ENCODE measurements at regions not wholly inside any gene's neighbourhood (a gene's known extent, or its start where the extent isn't known, plus 50 kb on each side); places are given as distances from the start of the nearest gene placed in this dataset.

DNA sequence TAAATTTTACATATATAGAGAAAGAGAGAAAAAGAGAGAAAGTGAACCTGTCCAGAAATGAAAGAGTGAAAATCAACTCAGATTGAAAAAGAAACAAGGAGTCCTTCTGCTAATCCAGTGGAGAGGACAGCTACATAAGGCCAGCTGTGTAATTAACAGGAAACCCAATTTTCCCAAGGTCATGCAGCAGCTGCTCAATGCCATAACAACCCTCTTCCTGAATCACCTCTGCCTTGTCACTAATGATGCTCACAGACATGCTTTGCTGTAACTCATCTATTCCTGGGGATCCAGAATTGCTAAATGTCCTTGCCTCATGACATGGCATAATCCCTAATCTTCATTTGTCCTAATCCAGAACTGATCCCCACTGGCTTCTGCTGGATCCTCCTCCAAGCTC is 288.6 kb downstream of the NEBL start:
- no peak overlapping the region for H3K27ac ChIP-seq
- ATAC-seq = no peak
- intact Hi-C loops (cut with DNase I) = no loop called here
- no peaks in the 10 kb centered on the region for H3K27me3 ChIP-seq
- TF ChIP-seq, protein P1, sequence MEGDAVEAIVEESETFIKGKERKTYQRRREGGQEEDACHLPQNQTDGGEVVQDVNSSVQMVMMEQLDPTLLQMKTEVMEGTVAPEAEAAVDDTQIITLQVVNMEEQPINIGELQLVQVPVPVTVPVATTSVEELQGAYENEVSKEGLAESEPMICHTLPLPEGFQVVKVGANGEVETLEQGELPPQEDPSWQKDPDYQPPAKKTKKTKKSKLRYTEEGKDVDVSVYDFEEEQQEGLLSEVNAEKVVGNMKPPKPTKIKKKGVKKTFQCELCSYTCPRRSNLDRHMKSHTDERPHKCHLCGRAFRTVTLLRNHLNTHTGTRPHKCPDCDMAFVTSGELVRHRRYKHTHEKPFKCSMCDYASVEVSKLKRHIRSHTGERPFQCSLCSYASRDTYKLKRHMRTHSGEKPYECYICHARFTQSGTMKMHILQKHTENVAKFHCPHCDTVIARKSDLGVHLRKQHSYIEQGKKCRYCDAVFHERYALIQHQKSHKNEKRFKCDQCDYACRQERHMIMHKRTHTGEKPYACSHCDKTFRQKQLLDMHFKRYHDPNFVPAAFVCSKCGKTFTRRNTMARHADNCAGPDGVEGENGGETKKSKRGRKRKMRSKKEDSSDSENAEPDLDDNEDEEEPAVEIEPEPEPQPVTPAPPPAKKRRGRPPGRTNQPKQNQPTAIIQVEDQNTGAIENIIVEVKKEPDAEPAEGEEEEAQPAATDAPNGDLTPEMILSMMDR (IDR thresholded peaks at IDR 0.05) = no peak
- TF ChIP-seq POLR2A (IDR thresholded peaks at IDR 0.05) = no peak
- no peak for DNase-seq
- H3K36me3 ChIP-seq (replicated peaks in 1 of 2; ENCODE audit: insufficient read depth in 1 of 2, low read depth in 2 of 2) = no peaks in the 10 kb centered on the region
- H3K4me3 ChIP-seq = no peak overlapping the region
- H3K4me1 ChIP-seq = no peaks in the 10 kb centered on the region
- no peaks in the 10 kb centered on the region for H3K9me3 ChIP-seq

GRCh38 chr10:20606985-20607384 is 290.1 kb downstream of the NEBL start:
- H3K9me3 ChIP-seq = no peaks in the 10 kb centered on the region
- no peak for TF ChIP-seq POLR2A (IDR thresholded peaks at IDR 0.05)
- TF ChIP-seq, protein P1 (IDR thresholded peaks at IDR 0.05) = no peak
- H3K36me3 ChIP-seq (replicated peaks in 1 of 2; ENCODE audit: insufficient read depth in 1 of 2, low read depth in 2 of 2) = no peaks in the 10 kb centered on the region
- no peaks in the 10 kb centered on the region for H3K4me1 ChIP-seq
- no peak overlapping the region for H3K27ac ChIP-seq
- ATAC-seq (no peak), DNase-seq (no peak)
- intact Hi-C loops (cut with DNase I) = no loop called here
- WGBS, 2 donors = 74 to 75% methylated on average over 5 of the region's 5 CpGs
- no peak overlapping the region for H3K4me3 ChIP-seq
- H3K27me3 ChIP-seq = no peaks in the 10 kb centered on the region

DNA sequence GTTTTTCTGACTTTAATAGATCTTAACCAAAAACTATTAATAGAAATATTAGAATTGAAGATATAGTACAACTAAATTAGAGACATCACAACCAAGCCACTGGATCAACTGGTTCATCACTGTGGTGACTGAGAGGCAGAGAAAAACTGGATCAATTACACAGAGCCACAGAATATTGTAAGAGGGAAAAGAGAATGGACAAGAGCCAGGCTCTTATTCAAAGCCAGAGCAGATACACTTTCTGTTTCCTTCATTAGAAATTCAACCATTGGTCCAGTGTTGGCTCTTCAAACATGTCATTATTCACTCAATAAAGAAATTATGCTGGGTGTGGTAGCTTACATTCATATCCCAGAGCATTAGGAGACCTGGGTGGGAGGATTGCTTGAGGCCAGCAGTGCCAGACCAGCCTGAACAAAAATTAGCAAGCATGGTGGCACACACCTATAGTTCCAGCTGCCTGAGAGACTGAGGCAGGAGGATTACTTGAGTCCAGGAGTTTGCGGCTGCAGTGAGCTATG is 295.1 kb downstream of the NEBL start:
- DNase-seq = no peak

DNA sequence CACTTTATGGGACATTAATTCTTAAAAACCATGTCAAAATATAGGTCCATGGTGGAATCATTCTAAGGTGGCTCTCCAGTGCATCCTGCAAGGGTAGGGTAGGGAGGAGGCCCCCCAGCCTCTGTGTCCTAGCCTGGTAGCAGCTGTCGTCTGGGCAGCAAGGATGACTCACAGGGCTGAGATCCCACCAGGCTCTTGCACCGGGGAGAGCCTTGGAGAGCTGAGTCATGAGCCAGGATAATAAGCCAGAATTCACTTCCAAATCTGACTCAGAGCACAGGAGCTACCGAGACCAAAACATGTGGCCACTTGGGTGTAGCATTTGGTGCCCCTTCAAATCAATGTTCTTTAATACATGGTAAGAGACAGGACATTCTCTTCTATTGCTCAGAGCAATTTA is 298.5 kb downstream of the NEBL start:
- DNase-seq (peak in 3 of 4 donors; percentile 13 to 26 (median 14)), ATAC-seq (no peak)
- no peak overlapping the region for H3K27ac ChIP-seq
- H3K4me1 ChIP-seq = no peaks in the 10 kb centered on the region
- H3K9me3 ChIP-seq = no peaks in the 10 kb centered on the region
- intact Hi-C loops (cut with DNase I) = no loop called here
- WGBS, 2 donors = 33% methylated on average over 3 of the region's 3 CpGs; no CpG with 5 or more reads in 1 of the 2 donors
- TF ChIP-seq, protein P1 (IDR thresholded peaks at IDR 0.05) = no peak
- TF ChIP-seq POLR2A (IDR thresholded peaks at IDR 0.05) = no peak
- H3K27me3 ChIP-seq = no peaks in the 10 kb centered on the region
- no peaks in the 10 kb centered on the region for H3K36me3 ChIP-seq (replicated peaks in 1 of 2; ENCODE audit: insufficient read depth in 1 of 2, low read depth in 2 of 2)
- H3K4me3 ChIP-seq = no peak overlapping the region

More for the DNA sequence above, 295.1 kb downstream of the NEBL start:
- WGBS, 2 donors = 85 to 100% methylated on average over 1 of the region's 1 CpG
- ATAC-seq = no peak
- TF ChIP-seq POLR2A (IDR thresholded peaks at IDR 0.05) = no peak
- TF ChIP-seq, protein P1 (IDR thresholded peaks at IDR 0.05) = no peak
- H3K4me1 ChIP-seq = no peaks in the 10 kb centered on the region
- H3K36me3 ChIP-seq (replicated peaks in 1 of 2; ENCODE audit: insufficient read depth in 1 of 2, low read depth in 2 of 2) = no peaks in the 10 kb centered on the region
- H3K27ac ChIP-seq = no peak overlapping the region
- H3K27me3 ChIP-seq = no peaks in the 10 kb centered on the region
- H3K4me3 ChIP-seq = no peak overlapping the region
- intact Hi-C loops (cut with DNase I) = no loop called here
- H3K9me3 ChIP-seq = no peaks in the 10 kb centered on the region

GRCh38 chr10:20596911-20597310 is 300.2 kb downstream of the NEBL start:
- DNase-seq = no peak
- Histone ChIP-seq H3K27ac (no peak overlapping the region), H3K4me3 (no peak overlapping the region), H3K36me3 (replicated peaks in 1 of 2; ENCODE audit: insufficient read depth in 1 of 2, low read depth in 2 of 2) (no peaks in the 10 kb centered on the region), H3K27me3 (no peaks in the 10 kb centered on the region), H3K9me3 (no peaks in the 10 kb centered on the region), H3K4me1 (no peaks in the 10 kb centered on the region)
- 39 to 50% methylated on average over 2 of the region's 2 CpGs for WGBS, 2 donors
- no peak for ATAC-seq
- no peak for TF ChIP-seq POLR2A (IDR thresholded peaks at IDR 0.05)
- TF ChIP-seq, protein P1 (IDR thresholded peaks at IDR 0.05) = no peak
- intact Hi-C loops (cut with DNase I) = no loop called here

Measured in body of pancreas (tissue), 4 donors.